B cell (primary cell): ENCODE measurements at regions not wholly inside any gene's neighbourhood (a gene's known extent, or its start where the extent isn't known, plus 50 kb on each side); places are given as distances from the start of the nearest gene placed in this dataset.

Experiments used
- ATAC-seq: fragments of 200-7000 bp; cut with Tn5 transposase; one replicate; pipeline ENCODE4 v1.10.0; 2021; ENCODE audit warnings: low read depth, mild to moderate bottlenecking, moderate number of reproducible peaks, moderate library complexity
- CTCF ChIA-PET: fragments of 350-600 bp; sonication (Branson Sonifier 250); formaldehyde crosslinking; loops from one replicate; lab custom pipeline; 2021; ENCODE audit warnings: antibody characterized with exemption, inconsistent platforms; lab: Charles Lee
- POLR2A ChIA-PET: fragments of 350-600 bp; sonication (Branson Sonifier 250); formaldehyde crosslinking; loops from one replicate; lab custom pipeline; 2021; ENCODE audit warnings: antibody characterized with exemption; lab: Charles Lee
- DNase-seq: peaks from one replicate; pipeline ENCODE4 v3.0.0; 2013
- H2AFZ ChIP-seq: 2 replicates; pipeline ENCODE4 v1.6.1; 2012; ENCODE audit warnings: mild to moderate bottlenecking, low read depth, low read length; ENCODE audit not compliant: insufficient read depth, poor library complexity, severe bottlenecking
- H3K27ac ChIP-seq, 2 donors: 1 replicate in 1 of 2; 2 replicates in 1 of 2; pipeline ENCODE4 v1.5.1; 2012 to 2013; ENCODE audit warnings: low read length in 2 of 2, mild to moderate bottlenecking in 2 of 2, moderate library complexity in 1 of 2
- H3K27me3 ChIP-seq, 4 experiments: fragments of 200-600 bp in 1 of 4; sonication (generic) in 1 of 4; replicated peaks in 1 of 4; 1 replicate in 2 of 4; 2 replicates in 2 of 4; pipeline versions ENCODE4 v1.6.1 to v1.7.0; 2013 to 2016; ENCODE audit warnings: low read length in 3 of 4, mild to moderate bottlenecking in 2 of 4, mixed read lengths in 1 of 4, moderate library complexity in 1 of 4; ENCODE audit not compliant: insufficient read depth in 4 of 4, control insufficient read depth in 3 of 4; ENCODE audit errors: control extremely low read depth in 1 of 4
- H3K36me3 ChIP-seq, 2 experiments: replicated peaks in 1 of 2; 1 replicate in 1 of 2; 2 replicates in 1 of 2; pipeline versions ENCODE4 v1.6.1 to v1.7.1; 2013; ENCODE audit warnings: low read length in 1 of 2; ENCODE audit not compliant: insufficient read depth in 2 of 2, control insufficient read depth in 1 of 2; ENCODE audit errors: control extremely low read depth in 1 of 2, extremely low read depth in 1 of 2
- H3K4me1 ChIP-seq, 2 donors: fragments of 200-600 bp in 1 of 2; sonication (generic) in 1 of 2; 1 replicate in 1 of 2; 2 replicates in 1 of 2; pipeline versions ENCODE4 v1.5.1 to v1.6.1; 2013 to 2017; ENCODE audit warnings: low read length in 2 of 2; ENCODE audit not compliant: control insufficient read depth in 2 of 2, insufficient read depth in 2 of 2
- H3K4me2 ChIP-seq: replicated peaks from 2 replicates; pipeline ENCODE3; 2012; ENCODE audit warnings: mild to moderate bottlenecking, low read depth, low read length; ENCODE audit not compliant: poor library complexity, severe bottlenecking
- H3K4me3 ChIP-seq, 5 experiments: fragments of 200-600 bp in 1 of 5; sonication (generic) in 1 of 5; 1 replicate in 3 of 5; 2 replicates in 2 of 5; pipeline versions ENCODE4 v1.5.1 to v1.7.0; 2011 to 2016; ENCODE audit warnings: low read length in 4 of 5, mild to moderate bottlenecking in 4 of 5, low read depth in 2 of 5, control low read depth in 1 of 5, moderate library complexity in 1 of 5; ENCODE audit not compliant: insufficient read depth in 1 of 5; ENCODE audit errors: control extremely low read depth in 1 of 5, extremely low read depth in 1 of 5
- H3K79me2 ChIP-seq: fragments of 200-600 bp; sonication (generic); one replicate; pipeline ENCODE4 v1.6.0; 2016; ENCODE audit warnings: low read length; ENCODE audit not compliant: control insufficient read depth, insufficient read depth
- H3K9ac ChIP-seq: fragments of 200-600 bp; sonication (generic); 2 replicates; pipeline ENCODE4 v1.6.1; 2017; ENCODE audit warnings: mild to moderate bottlenecking, low read length, moderate library complexity
- H3K9me3 ChIP-seq, 3 donors: one replicate each; pipeline versions ENCODE4 v1.6.1 to v1.7.1; 2013; ENCODE audit warnings: low read length in 2 of 3; ENCODE audit not compliant: control insufficient read depth in 2 of 3, insufficient read depth in 1 of 3; ENCODE audit errors: control extremely low read depth in 1 of 3
- H4K20me1 ChIP-seq: 2 replicates; pipeline ENCODE4 v1.6.0; 2012; ENCODE audit warnings: mild to moderate bottlenecking, low read length; ENCODE audit not compliant: insufficient read depth, control insufficient read depth, poor library complexity, severe bottlenecking
- H3K27ac Mint-ChIP-seq: one replicate; pipeline ENCODE4 v1.8.0; 2021; ENCODE audit warnings: mixed read lengths
- H3K27me3 Mint-ChIP-seq: one replicate; pipeline ENCODE4 v1.8.0; 2021; ENCODE audit warnings: mixed read lengths
- H3K4me1 Mint-ChIP-seq: one replicate; pipeline ENCODE4 v1.8.0; 2021; ENCODE audit warnings: mixed read lengths
- H3K4me3 Mint-ChIP-seq: one replicate; pipeline ENCODE4 v1.8.0; 2021; ENCODE audit warnings: mixed read lengths
- H3K9me3 Mint-ChIP-seq: one replicate; pipeline ENCODE4 v1.8.0; 2022; ENCODE audit warnings: mixed read lengths; ENCODE audit not compliant: insufficient read depth
- CTCF ChIP-seq: fragments of 200-600 bp; IDR thresholded peaks from one replicate; pipeline ENCODE4 v1.8.0; 2022; ENCODE audit warnings: antibody characterized with exemption, mild to moderate bottlenecking
- EZH2 ChIP-seq: IDR thresholded peaks from 2 replicates; pipeline ENCODE4 v1.6.1; 2012; ENCODE audit warnings: borderline replicate concordance, low read depth, mild to moderate bottlenecking, moderate library complexity, low read length; ENCODE audit not compliant: insufficient read depth, poor library complexity, severe bottlenecking
- WGBS: methylation state at CpG from one replicate; pipeline ENCODE4 v1.1.5; 2013; ENCODE audit warnings: missing lambda C conversion rate; ENCODE audit not compliant: insufficient coverage; 5-methylcytosine and 5-hydroxymethylcytosine counted together
- intact Hi-C: fragments of 100-400 bp; cut with micrococcal nuclease; formaldehyde crosslinking; loops from one replicate; pipeline ENCODE4 v1.10.0; 2022

GRCh38 chr16:6836766-6837165 lies 495.9 kb upstream of the RBFOX1 start:
- no peaks in the 10 kb centered on the region for H3K36me3 ChIP-seq
- H3K27ac ChIP-seq, result no peak overlapping the region
- H3K9ac ChIP-seq, result no peak overlapping the region
- peaks cover 0 to 8% (median 0%) of the 10 kb centered on the region in 3 donors for H3K9me3 ChIP-seq
- H3K4me3 ChIP-seq, result no peak overlapping the region
- H3K4me3 Mint-ChIP-seq, result no peak overlapping the region
- WGBS, result 100% methylated on average over 2 of the region's 3 CpGs
- ChIA-PET POLR2A (no interaction called here), CTCF (no interaction called here)
- no peaks in the 10 kb centered on the region for H3K27me3 ChIP-seq
- TF ChIP-seq EZH2, result no peak
- no peak for TF ChIP-seq CTCF
- H3K4me1 Mint-ChIP-seq, result no peaks in the 10 kb centered on the region
- no peaks in the 10 kb centered on the region for H3K4me1 ChIP-seq
- H2AFZ ChIP-seq, result no peak overlapping the region
- DNase-seq (no peak), ATAC-seq (no peak)
- intact Hi-C loops, result no loop called here
- H3K27ac Mint-ChIP-seq, result no peak overlapping the region
- no peaks in the 10 kb centered on the region for H3K27me3 Mint-ChIP-seq
- H4K20me1 ChIP-seq, result no peaks in the 10 kb centered on the region
- no peak overlapping the region for H3K4me2 ChIP-seq
- no peaks in the 10 kb centered on the region for H3K79me2 ChIP-seq
- H3K9me3 Mint-ChIP-seq, result peaks cover 8% of the 10 kb centered on the region

GRCh38 chr16:6835941-6836340 lies 496.7 kb upstream of the RBFOX1 start:
- Histone ChIP-seq H2AFZ (no peak overlapping the region), H3K27ac (no peak overlapping the region), H3K79me2 (no peaks in the 10 kb centered on the region), H3K36me3 (no peaks in the 10 kb centered on the region), H3K4me1 (no peaks in the 10 kb centered on the region), H3K27me3 (no peaks in the 10 kb centered on the region), H3K9ac (no peak overlapping the region), H3K9me3 (peaks cover 0 to 8% (median 0%) of the 10 kb centered on the region in 3 donors), H4K20me1 (no peaks in the 10 kb centered on the region), H3K4me2 (no peak overlapping the region), H3K4me3 (no peak overlapping the region)
- ATAC-seq (no peak), DNase-seq (no peak)
- H3K4me1 Mint-ChIP-seq, result no peaks in the 10 kb centered on the region
- intact Hi-C loops, result no loop called here
- H3K9me3 Mint-ChIP-seq, result peaks cover 10% of the 10 kb centered on the region
- ChIA-PET CTCF (no interaction called here), POLR2A (no interaction called here)
- no peak for TF ChIP-seq CTCF
- no peak for TF ChIP-seq EZH2
- H3K27ac Mint-ChIP-seq, result no peak overlapping the region
- no peak overlapping the region for H3K4me3 Mint-ChIP-seq
- H3K27me3 Mint-ChIP-seq, result no peaks in the 10 kb centered on the region
- 67% methylated on average over 1 of the region's 5 CpGs for WGBS
